A549 (cell line): ENCODE measurements at regions not wholly inside any gene's neighbourhood (a gene's known extent, or its start where the extent isn't known, plus 50 kb on each side); places are given as distances from the start of the nearest gene placed in this dataset.

ENCODE experiments used
- BCL3 ChIP-seq: fragments of >200 bp; sonication (Bioruptor Twin); formaldehyde crosslinking; IDR thresholded peaks from 3 replicates; pipeline ENCODE4 v1.6.1; 2016
- CEBPB ChIP-seq, 2 experiments: fragments of >200 bp in 1 of 2; sonication (Bioruptor Twin) in 1 of 2; formaldehyde crosslinking in 1 of 2; IDR thresholded peaks; 2 replicates each; pipeline ENCODE4 v1.6.1; 2012 to 2016
- CHD2 ChIP-seq: fragments of 150-350 bp; IDR thresholded peaks from 2 replicates; pipeline ENCODE4 v1.6.1; 2014; ENCODE audit warnings: low read length; ENCODE audit not compliant: partially characterized antibody
- CTCF ChIP-seq: fragments of >200 bp; sonication (Bioruptor Twin); formaldehyde crosslinking; IDR thresholded peaks from 3 replicates; pipeline ENCODE4 v1.5.1; 2016
- HDAC2 ChIP-seq: fragments of 200-600 bp; sonication (generic); IDR thresholded peaks from 2 replicates; pipeline ENCODE4 v1.6.1; 2016
- JUNB ChIP-seq: fragments of >200 bp; sonication (Bioruptor Twin); formaldehyde crosslinking; IDR thresholded peaks from 2 replicates; pipeline ENCODE4 v1.6.1; 2016
- NPAS2 ChIP-seq: fragments of 250-450 bp; sonication (Bioruptor Pico); IDR thresholded peaks from 2 replicates; pipeline ENCODE4 v1.8.0; 2022; ENCODE audit warnings: mild to moderate bottlenecking, moderate library complexity, borderline replicate concordance
- NR3C1 ChIP-seq: fragments of >200 bp; sonication (Bioruptor Twin); formaldehyde crosslinking; IDR thresholded peaks from 3 replicates; pipeline ENCODE4 v1.6.1; 2017
- POLR2A ChIP-seq: IDR thresholded peaks from 2 replicates; pipeline ENCODE4 v1.6.1; 2012; ENCODE audit warnings: mild to moderate bottlenecking, low read length
- RFX5 ChIP-seq: fragments of 450-650 bp; IDR thresholded peaks from 2 replicates; pipeline ENCODE4 v1.7.1; 2014; ENCODE audit warnings: antibody characterized with exemption, mild to moderate bottlenecking, moderate library complexity

- TF ChIP-seq HDAC2 (no peak), JUNB (no peak), CTCF (no peak), NR3C1 (no peak), CHD2 (no peak), POLR2A (no peak), RFX5 (no peak), NPAS2 (CRISPR knock-in tag) (no peak), BCL3 (no peak), CEBPB (IDR thresholded peaks at IDR 0.05) (no peak)
Observed at GRCh38 chr4:151854731-151855130, 93.9 kb upstream of the GATB start.
